ENCODE measurements at regions not wholly inside any gene's neighbourhood (a gene's known extent, or its start where the extent isn't known, plus 50 kb on each side); places are given as distances from the start of the nearest gene placed in this dataset.
"Not testable (repeated sequence)": the region's sequence is repeated elsewhere in the genome, so short reads cannot be mapped to it uniquely, and the experiment has no call there.

DNA sequence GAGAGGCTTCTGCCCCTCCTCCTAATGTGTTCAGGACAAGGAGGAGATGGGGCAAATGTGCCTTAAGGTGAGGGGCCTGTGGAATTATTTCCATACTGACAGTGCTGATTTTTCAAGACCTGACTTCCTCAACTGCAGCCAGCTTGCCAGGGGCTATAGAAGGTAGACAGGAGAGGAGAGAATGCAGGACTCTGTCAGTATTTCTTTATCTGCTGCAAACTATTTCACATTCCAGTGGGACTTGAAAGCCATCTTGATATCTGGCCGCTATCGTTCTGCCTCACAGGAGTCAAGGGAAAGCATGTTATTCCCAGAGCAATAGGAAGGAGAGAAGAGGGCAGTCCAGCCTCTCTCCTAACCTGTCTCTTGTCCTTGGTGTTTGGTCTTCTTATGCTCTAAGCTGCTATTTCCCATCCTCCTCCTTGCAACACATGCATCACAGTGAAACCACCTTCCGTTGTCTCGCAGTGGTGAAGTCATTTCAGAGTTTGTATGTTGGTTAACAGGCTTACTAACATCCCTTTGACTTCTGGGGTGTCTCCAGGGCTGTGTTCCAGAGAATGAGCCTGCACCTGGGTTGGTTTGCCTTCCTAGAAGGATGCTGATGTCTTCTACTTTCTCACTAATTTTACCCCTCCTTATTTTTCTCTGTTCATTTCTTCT lies 95.1 kb upstream of the MRPS22 start:
- no peak for ATAC-seq

DNA sequence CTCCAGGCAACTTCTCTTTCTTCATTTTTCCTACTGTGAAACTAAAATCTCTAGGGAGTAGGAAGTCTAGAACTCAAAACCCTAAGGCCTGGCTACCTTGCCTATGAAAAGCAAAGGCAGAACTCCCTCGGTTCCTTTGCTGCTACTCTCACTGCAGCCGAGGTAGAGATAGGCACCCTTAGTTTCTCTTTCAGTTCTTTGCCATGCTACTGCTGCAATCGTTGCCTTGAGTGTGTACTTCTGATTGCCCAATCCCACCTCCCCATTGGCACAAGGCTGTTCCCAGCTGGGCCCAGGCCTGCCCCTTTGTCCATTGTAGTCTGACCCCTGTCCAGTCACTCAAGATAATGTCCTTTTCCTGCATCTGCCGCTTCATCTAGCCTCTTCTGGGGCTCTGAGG lies 92.3 kb upstream of the MRPS22 start:
- no peak for ATAC-seq

DNA sequence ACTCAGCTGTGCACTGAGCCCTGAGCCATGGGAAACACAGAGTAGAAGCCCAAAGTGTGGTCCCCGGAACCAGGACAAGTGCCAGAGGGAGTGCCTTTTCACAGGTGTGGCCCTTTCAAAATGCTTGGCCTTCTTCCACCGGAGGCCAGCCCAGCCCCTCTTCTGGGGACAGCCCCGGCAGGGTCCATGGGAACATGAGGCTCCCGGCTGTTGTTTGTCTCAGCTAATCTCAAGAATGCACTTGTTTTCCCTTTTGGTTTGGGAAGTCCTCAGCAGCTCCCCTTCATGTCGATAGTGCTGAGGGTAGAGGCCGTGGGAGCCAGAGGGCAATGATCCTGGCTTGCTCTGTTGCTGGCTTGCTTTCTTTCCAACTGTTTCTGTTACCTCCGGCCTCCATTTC lies 91.1 kb upstream of the MRPS22 start:
- ATAC-seq: no peak

DNA sequence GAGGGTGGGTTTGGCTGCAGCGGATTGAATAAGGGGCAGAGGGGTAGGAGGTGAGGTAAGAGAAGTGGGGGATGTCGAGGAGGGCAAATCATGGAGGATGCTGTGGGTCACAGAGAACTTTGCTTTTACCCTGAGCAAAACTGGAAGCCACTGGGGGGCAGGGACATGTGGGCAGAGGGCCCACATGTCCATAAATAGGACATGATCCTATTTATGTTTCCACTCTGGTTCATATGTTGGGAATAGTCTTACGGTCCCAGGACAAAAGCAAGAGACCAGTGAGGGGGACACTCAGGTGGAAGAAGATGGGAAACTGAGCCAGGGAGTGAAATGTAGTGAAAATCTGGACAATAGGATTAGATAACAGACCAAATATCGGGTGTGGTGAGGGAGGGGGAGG lies 85.5 kb upstream of the MRPS22 start:
- ATAC-seq: no peak

DNA sequence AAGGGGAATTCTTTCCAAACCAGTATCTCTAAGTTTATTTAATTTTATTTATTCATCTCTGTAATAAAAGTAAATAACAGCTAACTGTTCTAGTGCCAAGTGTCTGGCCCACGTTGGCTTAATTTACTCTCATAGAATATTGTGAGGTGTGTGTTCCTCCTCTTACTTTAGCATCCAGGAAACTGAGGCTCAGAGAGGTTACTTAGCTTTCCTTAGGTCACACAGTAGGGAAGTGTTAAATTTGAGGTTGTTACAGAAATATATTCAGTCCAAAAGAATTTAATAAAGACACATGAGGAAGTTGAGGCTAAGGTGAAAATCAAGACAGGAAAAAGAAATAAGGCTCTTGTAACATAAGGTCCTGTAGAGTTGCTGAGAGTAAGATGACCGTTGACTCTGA lies 84.4 kb upstream of the MRPS22 start:
- no peak for ATAC-seq

DNA sequence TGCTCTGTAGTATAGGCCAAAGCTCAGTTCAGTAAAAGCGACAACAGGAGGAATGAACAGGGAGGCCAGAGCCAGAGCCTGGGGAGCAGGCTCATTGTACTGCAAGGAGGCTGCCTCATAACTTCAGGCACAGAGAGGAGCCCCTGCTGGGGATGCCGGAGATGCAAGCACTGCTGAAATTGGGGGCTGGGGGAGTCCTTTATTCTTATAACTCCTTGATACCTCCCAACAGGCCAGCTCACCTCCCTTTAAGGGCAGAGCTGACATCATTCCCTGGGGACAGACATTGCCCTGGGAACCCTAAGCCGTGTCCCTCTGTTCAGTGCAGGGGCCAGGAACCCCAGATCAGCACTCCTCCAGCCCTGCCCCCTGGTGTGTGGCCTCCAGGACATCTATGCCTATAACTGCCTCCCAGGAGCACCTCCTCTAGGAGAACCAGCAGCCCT lies 83.8 kb upstream of the MRPS22 start:
- ATAC-seq: no peak

DNA sequence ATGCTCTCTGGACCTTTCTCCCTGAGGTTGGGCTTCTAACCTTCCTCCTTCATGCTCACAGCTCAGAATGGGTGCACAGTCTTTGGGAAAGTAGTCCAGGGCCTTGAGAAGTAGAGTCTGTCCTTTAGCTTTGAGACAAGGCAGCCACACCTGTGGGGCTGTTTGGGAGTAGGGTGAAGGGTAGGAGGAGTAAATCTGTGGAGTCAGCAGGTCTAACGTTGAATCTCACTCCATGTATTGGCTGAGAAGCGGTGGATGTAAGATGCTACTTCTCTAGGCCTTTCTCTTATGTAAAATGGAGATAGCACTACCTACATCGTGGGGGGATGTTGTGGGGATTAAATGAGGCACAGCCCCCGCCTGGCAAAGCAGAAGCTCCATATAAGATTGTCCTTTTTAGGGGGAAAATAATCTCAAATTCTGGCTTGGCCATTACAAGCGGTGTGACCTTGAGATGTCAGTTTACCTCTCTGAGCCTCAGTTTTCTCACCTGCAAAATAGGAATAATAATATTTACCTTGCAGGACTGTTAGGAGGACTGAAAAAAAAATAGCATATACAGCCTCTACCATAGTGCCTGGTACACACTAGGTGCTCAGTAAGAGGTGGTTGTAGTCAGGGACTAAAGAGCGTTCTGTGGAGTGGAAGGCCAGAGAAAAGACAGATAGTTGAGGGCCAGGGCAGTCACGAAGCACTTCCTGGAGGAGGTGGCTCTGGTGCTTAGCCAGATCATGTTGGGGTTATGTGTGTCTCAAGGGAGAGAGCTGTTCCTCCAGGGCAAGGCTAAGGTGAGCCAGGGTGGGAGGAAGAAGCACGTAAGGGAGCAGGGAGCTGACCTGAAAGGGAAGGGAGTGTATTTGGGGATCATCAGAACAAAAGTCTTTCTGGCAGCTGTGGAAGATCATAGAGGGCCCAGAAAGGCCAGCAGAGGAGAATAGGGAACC lies 82.8 kb upstream of the MRPS22 start:
- no peak for ATAC-seq

DNA sequence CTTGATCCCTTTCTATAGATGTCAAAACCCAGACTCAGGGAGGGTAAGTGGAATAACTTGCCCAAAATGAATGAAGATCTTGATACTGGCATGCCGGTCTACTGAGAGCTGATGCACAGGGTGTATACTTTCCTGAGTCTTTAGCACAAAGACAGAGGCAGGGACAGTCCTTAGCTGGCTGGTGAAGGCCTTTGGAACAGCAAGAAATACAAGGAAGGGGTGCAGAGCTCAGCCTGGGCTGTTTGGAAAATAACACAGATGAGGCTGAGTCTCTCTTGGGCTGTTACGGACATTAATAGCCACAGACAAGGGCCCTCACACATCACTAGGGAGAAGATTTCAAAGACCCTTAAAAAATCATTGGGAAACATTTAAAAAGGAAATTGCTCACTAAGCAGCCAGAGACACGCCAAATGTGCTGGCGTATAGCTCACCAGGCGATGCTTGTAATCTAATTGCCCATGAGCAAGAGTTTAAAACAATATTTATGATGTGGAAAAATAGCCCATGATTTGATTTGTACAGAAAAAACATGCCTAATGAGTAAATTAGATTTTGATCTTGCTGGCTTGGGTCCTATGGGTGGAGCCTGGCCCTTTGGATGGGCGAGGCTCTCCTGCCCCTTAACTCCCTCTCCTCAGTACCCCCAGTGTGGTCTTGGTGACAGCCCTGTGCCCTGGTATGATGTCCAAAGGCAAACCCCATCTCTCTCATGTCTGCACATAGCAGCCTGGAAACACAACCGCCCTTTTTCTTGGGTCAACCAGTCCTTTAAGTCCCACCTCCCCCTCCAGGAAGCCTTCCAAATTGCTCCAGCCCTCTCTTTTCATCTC lies 81.8 kb upstream of the MRPS22 start:
- no peak for ATAC-seq

DNA sequence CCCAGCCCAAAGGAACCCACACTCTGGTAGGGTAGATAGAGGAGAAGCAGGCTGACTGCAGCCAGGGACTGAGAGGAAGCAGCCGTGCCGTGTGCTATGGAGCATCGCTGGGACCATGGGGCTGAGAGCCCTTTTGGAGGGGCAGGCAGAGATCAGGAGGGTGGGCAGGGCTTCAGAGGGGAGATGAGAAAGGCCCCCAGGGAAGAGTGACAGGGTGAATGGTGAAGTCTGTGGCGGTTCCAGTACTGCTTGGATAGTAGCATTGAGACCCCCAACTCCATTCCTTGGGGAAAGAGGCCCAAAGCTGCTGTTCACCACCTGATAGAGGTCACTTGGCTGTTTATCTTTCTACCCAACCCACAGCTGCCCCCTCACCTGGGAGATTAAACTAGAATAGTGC lies 80.0 kb upstream of the MRPS22 start:
- no peak for ATAC-seq

DNA sequence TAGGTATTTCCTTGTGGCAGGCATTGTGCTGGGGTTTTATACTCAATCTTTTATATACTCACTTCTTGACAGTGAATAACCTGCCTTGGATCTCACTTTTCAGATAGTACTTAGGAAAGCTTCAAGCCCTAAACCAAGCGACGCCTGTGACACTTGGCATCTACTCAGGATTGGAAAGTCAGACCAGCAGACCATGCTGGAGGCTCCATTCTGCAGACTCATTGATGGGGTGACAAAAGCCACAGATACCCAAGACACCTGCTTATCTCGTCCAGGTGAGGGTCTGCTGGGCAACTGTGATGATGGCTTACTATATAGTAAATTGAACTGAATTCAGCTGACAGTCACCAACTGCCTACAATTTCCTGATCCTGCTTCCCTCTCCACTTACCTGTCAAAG lies 79.4 kb upstream of the MRPS22 start:
- no peak for ATAC-seq

DNA sequence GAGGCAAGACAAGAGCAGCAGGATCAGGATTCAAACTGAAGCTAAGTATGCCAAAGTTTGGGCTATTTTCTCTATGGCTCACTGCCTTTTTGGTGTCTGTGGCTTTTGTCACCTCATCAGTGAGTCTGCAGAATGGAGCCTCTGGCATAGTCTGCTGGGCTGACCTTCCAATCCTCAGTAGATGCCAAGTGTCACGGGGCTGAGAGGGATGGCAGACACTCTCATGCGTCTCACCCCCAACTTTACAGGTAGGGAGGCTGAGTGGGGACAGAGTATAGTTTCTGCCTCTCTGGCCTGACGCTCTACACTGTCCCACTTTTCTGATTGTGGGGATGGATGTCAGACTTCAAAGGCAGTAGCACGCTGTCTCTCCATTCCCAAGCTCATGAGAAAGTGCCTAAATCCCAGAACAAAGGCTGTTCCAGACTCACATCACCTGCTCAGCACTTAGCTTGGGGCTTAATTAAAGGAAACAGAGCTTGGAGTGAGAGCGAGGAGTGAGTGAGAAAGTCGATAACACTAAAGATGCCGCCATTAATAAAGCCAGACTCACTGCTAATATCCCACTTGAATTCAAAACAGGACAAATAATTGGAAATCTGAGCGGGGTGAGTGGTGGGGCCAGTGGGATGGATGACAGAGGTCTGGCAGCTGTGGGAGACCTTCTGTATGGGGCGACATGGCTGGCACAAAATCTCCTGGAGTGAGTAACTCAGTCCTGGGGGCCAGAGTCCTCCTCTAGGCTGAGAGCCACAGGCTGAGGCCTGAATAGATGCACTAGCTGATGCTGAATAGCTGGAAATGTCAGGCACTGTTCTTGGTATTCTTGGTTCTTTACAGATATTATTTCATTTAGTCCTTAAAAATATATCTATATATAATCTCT lies 78.4 kb upstream of the MRPS22 start:
- no peak for ATAC-seq

DNA sequence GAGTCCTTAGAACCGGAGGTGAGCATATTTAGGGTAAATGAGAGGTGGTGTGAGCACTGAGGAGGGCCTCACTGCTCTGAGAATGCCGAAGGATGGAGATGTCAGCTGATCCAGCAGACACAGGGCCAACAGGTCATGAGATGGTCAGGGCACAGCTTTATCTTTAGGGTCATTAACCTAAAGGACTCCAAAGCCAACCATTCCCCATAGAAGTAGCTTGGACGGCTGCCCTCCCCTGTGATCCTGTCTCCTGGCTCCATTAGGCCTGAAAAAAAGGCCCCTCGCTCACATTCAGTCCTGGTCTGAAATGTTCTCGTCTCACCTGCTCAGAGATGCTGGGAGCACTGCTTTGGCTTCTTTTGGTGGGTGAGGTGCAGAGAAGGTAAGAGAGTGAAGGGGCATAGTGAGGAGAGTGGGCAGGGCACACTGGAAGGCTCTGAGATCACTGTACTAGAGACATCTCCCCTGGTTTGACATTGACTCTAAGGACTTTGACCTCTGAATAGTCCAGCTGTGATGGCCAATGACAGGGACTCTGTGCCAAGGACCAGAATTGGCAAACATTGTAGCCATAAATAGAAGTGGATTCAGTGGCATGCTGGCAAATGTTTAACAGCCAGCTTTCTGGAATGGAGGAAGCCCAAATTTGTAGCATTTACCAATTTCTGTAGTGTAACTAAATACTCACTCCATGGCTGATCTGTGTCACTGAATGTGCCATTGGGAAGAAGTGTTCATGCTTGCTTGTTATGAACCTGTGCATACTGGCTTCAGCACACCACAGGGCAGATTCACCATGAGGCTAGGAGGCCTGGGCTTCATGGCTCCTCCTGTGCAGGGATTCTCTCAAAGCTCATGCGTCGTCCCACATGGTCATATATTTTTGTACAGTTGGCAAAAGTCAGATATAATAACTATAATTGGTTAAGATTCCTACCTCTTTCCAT lies 76.2 kb upstream of the MRPS22 start:
- ATAC-seq: no peak

DNA sequence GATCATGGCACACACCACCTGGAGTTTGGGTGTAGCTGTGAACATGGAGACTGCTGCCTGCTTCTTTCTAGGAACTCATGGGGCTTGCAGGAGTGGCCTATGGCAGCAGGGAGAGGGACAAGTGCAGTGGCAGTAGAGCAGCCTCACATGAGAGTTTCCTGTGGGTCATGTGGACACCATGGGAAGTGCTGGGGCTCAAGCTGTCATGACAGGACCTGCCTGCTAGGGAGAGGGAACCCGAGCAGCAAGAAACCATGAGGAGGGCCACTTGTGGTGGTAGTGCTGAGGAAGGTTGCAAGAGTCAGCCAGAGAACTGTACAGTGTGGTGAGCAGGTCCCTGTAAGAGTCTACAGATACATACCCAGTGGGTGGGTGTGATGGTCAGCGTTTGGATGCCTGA lies 73.8 kb upstream of the MRPS22 start:
- ATAC-seq: no peak

DNA sequence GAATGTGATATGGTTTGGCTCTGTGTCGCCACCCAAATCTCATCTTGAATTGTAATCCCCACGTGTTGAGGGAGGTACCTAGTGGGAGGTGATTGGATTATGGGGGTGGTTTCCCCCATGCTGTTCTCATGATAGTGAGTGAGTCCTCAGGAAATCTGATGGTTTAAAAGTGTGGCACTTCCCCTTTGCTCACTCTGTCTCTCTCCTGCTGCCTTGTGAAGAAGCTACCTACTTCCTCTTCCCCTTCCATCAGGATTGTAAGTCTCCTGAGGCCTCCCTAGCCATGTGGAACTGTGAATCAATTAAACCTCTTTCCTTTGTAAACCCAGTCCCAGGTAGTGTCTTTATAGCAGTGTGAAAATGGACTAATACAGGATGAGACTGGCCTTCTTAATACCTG lies 73.2 kb upstream of the MRPS22 start:
- ATAC-seq: not testable (repeated sequence)

DNA sequence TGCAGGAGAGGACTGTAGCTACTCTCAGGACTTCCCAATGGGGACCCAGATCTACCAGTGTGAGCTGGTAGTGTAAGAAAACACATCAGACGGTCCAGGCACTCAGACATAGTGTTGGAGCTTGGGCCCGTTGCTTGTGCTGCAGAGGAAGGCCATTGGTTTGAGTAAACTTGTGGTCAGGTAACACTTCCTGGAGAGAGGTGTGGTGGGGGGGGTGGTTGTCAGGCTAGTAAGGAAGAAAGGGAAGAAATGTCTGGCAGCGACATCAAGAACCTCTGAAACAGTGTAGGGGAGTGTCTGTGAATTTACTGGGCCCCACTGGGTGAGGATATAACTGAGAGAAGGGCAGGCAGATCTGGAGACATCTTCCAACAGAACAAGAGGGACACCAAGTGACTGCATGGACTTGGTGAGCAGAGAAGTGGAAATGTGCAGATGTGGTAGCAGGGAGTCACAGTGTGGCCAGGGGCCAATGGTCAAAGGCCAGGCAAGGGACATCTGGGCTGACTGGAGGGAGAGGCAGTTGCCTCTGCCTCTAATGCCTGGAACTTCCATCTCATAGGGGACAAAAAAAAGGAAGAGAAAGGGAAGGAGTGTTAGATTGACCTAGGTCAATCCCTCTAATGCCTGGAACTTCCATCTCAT lies 63.7 kb upstream of the MRPS22 start:
- no peak for ATAC-seq

DNA sequence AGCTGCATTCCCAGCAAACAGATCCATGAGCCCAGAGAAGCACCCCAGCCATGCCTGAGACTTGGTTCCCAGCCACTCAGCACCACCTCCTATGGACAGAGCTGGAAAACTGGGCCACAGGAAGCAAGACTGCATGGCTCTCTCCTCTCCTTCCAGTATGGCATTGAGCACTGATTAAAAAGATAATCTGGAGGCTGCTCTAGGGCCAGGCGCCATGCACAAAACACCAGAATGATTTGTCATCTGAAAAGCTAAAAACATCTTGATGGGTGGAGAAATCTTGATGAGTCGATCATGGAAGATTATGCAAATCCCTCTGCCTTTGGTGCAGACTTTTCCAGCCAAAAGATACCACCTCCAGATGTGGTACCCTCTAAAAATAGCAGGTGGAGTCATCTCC lies 62.7 kb upstream of the MRPS22 start:
- no peak for ATAC-seq

DNA sequence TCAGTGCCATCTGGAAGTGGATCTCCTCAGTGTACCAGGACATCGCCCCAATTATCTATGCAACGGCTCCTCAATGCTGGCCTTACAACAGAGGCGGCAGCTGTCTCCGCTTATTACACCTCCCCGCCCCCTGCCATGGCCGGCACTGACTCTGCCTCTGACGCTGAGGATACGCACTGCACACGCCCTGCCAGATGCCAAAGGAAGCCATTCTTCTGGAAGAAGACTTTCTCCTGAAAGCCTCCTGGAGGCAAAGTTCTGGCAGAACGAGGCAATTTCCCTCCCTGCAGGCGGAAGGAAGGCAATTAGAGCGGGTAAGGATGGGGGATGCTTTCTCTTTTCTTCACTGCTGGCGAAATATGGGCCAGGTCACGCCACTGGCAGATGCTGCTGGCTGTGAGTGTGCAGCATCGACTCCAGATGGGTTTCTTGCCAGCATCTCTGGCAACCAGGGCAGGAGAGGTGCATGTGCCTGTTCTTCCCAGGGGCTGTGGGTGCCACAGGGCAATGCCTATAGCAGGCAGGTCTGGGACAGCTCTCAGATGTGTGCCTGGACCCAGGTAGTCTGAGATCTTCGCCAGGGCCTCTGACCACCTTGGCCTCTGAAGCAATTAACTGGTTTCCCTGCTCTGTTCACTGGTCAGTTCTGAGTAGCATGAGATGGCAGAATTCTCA lies 62.2 kb upstream of the MRPS22 start:
- no peak for ATAC-seq

DNA sequence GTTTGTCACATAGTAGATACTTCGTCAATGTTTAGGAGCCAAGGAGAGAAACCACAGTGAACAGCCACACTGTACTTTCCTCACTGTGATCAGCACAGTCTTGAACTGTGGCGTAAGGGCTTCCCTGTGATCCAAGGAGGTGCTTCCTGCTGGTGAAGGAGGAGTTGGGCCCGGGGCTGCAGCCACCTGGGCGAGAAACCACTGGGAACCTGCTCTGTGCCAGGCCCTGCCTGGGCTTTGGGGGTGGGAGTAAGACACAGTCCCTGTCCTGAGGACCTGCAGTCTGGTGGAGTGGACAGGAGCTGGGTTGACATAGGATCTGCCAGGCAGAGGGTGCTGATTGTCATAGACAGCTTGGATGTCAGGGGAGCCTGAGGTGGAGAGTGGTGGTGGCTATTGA lies 60.5 kb upstream of the MRPS22 start:
- no peak for ATAC-seq

DNA sequence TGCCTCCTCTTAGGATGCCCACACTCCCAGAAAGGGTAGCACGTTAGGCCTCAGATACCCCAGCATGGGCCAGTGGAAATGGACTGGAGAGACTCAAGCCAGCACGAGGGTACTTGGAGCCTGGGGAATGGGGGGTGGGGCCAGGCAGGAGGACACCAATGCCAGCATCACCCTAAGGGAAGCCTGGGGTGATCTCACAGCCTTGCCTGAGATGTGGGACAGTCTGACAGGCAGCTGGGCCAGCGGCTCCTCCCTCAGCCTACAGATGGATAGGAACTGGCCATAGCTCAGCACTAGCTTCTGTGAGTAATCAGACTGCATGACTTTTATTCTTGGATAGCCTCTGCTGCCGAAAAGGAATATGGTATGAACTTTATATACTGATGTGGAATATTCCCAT lies 59.6 kb upstream of the MRPS22 start:
- no peak for ATAC-seq

DNA sequence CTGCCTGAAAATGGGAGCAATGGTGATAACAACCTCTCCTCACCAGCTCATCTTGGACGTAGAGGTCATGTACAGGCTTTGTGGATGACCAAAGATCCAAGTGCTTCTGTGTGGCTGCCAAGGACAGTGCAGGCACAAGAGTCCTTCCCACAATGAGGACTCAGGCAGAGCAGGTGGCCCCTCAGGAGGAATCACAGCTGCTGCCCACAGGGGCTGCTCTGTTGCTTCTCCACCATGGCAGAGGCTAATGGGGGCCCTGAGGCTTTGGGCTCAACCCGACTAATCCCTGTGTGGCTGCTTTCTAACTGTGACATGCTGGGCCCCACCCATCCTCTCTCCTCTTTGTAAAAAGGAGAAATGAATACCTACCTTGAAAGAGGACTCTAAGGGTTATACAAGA lies 58.1 kb upstream of the MRPS22 start:
- ATAC-seq: no peak
